Inflammatory macrophage (primary cell): ENCODE measurements at regions not wholly inside any gene's neighbourhood (a gene's known extent, or its start where the extent isn't known, plus 50 kb on each side); places are given as distances from the start of the nearest gene placed in this dataset.
A peak's percentile ranks its signal among the peaks of the same experiment; 100 is the strongest.

Experiments used
- DNase-seq, 2 donors: peaks; one replicate each; pipeline ENCODE4 v3.0.0-alpha.2; 2020 to 2022

GRCh38 chr1:222097588-222097987, 355.7 kb upstream of the DUSP10 start:
- DNase-seq: no peak

DNA sequence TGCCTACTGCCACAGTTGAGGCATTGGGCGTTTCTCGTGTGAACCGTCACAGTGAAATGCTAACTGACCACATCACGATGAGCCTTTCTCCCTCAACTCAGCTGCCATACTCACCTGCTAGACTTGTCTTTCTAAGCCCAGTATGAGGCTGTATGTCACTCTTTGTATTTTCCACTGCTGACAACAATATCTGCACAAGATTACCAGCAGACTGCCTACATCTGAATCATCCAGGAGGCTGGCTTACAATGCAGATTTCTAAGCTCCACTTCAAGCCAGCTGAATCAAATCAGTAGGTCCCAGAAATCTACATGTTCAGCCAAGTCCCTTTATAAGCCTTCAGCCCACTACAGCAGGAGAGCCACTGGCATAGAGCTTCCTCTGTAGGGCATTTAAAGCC, 355.0 kb upstream of the DUSP10 start:
- no peak for DNase-seq

DNA sequence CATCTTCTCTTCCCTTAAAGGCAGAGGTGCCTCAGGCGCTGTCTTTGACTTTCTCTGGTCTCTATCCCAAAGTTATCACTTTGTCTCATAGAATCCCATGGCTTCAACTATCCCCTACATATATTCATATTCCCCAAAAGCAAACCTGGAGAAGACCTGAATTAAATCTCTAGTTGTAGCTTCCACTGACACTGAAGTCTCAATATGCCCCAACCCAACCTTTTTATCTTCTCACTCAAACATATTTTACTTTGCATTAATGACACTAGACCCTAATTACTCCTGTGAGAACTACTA, 354.5 kb upstream of the DUSP10 start:
- no peak for DNase-seq

DNA sequence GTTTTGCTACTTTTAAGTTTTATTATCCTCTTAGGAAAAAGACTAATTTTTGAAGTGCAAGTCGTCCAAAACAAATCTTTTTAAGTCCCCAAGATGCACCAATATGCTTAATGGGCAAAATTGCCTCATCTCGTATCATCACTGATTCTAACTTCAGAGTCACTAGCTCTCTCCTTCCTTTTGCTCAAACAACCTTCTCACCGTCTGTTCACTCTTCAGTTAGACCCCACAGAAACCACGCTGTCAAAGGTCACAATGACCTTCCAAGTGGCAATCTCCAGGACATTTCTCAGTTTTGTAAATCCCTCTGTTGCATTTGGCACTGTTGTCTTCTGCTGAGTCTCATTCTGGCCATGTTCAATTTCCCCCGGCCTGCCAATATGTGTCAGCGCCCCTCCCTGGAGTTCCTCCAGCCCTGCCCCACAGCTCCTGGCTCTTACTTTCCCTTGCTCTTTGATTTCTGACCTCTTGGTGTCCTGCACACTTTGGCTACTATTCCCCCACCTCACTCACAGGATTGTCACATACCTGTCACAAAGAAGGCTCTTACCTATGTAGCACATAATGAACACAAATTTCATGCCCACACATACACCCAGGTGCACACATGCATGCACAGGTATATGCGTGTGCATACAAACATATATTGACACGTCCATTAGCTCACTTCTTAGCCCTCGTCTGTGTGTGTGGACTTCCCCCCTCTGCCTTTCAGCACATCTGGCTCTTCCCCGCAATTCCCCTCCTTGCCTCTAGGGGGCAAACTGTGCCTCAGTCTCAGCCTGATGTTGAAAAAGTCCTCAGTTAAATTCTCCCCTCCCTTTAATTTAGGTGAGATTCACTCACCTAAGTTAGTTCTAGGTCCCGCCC, 354.0 kb upstream of the DUSP10 start:
- DNase-seq: peak; percentile 51 to 61

- no peak for DNase-seq
Measured at GRCh38 chr1:222093518-222093917, 351.6 kb upstream of the DUSP10 start.

DNA sequence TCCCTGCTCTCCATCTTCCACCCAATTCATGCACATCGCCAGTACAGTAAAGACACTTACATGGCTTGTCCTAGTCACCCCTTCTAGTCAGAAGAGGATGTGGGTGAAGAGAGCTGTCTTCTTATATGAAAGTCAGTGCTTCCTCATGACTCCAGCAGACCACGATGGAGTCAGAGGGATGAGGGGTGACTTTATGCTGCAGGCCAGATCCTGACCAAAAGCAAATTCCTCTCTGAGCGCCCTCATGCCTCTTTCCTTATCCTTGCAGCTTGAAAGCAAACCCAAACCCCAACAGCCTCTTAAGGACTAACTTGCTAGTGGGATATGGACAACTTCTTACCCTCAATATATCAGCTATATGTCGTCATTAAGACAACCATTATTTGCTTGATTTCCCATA, 348.2 kb upstream of the DUSP10 start:
- no peak for DNase-seq

- no peak for DNase-seq
Measured at GRCh38 chr1:222087221-222087920, 345.5 kb upstream of the DUSP10 start.

GRCh38 chr1:222084996-222085395, 343.1 kb upstream of the DUSP10 start:
- no peak for DNase-seq

DNA sequence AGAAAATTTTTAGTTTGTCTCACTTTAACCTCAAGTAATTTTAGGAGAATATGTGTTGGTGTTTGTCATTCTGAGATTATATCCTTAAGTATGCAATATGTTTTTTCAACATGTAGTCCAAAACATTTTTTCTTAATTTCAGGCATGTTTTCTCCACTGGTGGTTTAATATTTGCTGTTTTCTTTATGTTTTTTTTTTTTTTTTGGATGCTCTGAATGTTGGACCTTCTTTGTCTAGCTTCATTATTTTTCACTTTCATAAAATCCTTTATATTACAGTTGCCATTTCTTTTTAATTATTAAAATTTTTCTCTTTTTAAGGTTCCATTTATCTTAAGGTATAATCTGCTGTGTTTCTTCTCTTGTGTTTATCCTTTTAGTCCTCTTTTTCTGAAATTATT, 342.2 kb upstream of the DUSP10 start:
- no peak for DNase-seq

GRCh38 chr1:222081859-222082258, 340.0 kb upstream of the DUSP10 start:
- no peak for DNase-seq

DNA sequence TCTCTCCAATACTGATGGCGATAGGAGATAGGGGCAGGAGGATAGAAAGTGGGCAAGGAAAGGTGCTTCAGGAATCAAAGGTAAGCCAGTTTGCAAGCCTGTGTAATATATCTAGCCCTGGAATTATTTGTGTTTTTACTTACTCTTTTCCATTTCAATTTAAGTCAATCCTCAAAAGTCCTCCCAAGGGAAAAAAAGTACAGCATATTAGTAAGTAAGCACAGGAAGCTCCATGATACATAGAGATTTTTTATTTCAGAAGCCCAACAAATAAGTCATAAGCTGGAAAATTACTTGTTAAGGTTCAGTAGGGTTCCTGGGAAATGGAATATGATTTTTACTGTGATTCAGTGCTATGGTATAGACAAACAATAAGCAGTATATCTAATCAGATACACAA, 337.7 kb upstream of the DUSP10 start:
- no peak for DNase-seq

- no peak for DNase-seq
Measured at GRCh38 chr1:222077206-222077605, 335.3 kb upstream of the DUSP10 start.

DNA sequence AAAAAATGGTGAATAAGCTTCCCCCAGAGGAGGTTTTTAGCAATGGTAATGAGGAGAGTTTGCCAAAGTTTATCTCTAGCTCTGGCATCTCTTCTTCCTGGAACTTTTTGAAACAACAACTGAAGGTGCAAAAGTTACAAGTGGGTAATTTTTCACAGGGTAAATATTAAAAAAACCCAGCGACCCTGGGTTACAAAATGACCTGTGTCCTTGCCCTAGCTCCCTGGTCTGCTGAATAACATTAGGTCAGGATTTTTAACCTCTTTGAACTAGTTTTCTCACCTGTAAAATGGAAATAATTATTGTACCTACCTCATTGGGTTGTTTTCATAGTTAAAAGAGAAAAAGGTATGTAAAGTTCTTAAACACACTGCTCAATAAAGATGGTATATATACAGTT, 332.4 kb upstream of the DUSP10 start:
- DNase-seq: no peak

DNA sequence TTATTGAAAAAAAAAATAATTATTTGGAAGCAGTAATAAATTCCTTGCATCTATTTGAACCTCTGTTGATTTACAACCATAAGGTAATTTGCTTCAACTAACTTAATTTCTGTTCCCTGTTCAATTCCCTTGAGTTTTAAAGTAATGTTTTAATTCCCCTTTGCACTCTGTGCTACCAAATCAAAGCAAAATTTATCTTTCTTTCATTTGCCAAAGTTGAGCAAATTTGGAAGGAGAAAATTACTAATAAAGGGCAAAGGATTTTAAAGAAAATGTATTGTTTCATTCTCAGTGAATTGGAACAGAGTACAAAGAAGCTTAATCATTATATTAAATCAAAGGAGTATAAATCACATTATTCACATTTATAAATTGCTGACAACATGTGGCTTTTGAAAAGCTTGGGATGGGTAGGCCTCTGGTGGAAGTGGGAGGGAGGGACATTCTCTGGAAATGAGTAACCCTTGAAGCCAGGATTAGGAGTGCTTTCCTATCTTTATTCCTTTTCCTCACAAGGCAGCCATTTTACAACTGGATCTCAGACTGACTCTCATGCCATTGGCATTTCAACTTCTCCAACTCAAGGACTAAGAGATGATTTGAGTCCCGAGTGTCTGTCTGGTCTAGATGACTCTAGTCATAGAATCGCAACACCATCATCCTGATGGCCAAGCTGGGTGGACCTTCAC, 331.6 kb upstream of the DUSP10 start:
- DNase-seq: no peak

DNA sequence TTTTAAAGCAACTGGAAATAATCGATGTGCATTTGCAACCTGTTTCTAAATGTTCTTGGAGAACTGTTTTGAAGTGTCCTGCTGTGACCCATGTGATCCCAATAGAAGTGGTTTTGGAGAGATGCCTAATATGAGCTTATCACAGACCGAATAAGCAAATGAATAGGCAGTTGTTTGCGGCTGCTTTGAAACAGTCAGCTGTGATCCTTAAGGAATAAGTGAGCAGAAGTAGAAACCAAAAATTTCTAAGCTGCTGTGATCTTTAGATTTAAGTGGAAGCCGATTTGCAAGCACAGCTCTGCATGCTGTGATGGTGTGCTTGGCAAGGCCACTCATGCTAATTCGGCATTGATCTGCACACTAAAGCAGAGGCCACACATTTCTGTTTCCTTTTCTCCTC, 329.5 kb upstream of the DUSP10 start:
- DNase-seq: no peak

DNA sequence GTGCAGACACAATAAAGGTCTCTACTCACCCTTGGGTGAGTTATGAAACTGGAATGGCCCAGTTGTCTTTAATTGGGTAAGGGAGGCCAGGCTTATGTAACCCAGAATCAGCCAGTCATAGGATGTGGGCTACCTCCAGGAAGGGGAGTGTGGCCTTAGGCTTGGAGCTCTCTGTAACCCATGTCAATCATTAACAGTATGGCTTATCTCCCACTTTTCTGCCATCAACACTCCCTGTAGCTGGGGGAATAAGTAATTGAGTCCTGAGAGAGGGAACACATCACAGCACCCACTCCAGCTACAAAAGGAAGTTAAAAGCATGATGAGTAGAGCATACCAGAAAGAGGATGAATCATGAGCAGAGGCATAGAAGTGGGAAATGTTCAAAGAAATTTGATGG, 327.0 kb upstream of the DUSP10 start:
- DNase-seq: no peak

DNA sequence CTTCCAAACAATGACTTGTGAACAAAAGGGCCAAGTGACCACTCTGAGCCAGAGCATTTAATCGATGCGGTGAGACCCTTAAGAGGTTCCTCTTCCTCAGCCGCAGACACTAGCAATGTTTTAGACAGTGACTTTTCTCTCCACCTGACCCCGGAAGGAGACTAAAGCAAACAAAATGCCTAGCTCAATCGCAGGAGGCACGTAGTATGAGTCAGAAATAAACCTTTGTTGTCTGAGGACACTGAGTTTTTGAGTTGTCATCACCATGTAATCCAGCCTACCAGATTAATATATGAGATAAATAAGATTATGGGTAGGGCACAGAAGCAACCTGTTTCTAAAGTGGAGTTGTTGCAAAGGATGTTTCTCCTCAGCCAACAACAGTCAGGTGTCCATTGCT, 326.2 kb upstream of the DUSP10 start:
- DNase-seq: no peak

DNA sequence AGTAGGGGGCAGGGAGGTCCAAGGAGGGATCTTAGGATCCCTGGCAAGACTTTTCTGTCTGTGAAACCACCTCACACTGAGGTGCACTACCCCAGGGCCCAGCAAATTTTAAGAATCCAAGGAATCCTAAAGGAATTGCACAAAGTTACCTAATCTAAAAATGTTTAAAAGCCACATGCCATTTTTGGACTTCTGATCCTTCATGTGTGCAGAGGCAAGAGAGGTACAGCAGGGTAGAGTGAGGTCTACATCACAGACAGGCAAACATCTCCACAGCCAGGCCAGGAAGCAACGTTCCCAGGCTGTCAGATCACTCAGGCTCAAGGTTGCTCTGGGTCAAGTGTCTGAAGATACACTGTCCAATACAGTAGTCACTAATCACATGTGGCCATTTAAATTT, 324.6 kb upstream of the DUSP10 start:
- no peak for DNase-seq

GRCh38 chr1:222065234-222065633, 323.3 kb upstream of the DUSP10 start:
- no peak for DNase-seq

DNA sequence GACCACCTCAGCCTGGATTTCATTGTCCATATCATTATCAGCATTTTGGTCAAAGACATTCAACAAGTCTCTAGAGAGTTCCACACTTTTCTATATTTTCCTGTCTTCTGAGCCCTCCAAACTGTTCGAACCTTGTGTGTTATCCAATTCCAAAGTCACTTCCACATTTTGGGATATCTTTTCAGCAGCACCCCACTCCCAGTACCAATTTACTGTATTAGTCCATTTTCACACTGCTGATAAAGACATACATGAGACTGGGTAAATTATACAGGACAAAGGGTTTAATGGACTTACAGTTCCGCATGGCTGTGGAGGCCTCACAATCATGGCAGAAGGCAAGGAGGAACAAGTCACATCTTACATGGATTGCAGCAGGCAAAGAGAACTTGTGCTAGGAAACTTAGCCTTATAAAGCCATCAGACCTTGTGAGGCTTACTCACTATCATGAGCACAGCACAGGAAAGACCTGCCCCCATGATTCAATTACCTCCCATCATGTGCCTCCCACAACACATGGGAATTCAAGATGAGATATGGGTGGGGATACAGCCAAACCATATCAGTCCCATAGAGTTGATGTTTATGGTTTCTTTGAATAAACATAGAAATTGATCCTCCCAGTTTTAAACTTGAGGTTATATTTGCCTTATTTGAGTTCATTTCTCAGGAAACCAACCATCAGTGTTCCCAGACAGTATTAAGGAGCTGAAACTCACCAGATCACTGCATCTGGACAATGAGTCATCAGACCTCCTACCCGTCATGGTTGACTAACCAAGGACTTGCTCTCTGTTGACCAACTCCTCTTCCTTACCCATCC, 322.7 kb upstream of the DUSP10 start:
- peak; percentile 15 to 77 for DNase-seq

GRCh38 chr1:222062640-222063039, 320.8 kb upstream of the DUSP10 start:
- DNase-seq: no peak

- no peak for DNase-seq
Measured at GRCh38 chr1:222061711-222062359, 319.9 kb upstream of the DUSP10 start.
